Activated CD4-positive, alpha-beta T cell treated with anti-CD3 and anti-CD28 coated beads for 48 hours (primary cell): ENCODE measurements at regions not wholly inside any gene's neighbourhood (a gene's known extent, or its start where the extent isn't known, plus 50 kb on each side); places are given as distances from the start of the nearest gene placed in this dataset.
"Not testable (repeated sequence)": the region's sequence is repeated elsewhere in the genome, so short reads cannot be mapped to it uniquely, and the experiment has no call there.

Experiments
- DNase-seq: peaks from one replicate; pipeline ENCODE4 v3.0.0-alpha.2; 2020

- DNase-seq: no peak
Measured at GRCh38 chr6:156437121-156437879, 339.9 kb upstream of the ARID1B start.

GRCh38 chr6:156434795-156435190 lies 342.4 kb upstream of the ARID1B start:
- DNase-seq: no peak

DNA sequence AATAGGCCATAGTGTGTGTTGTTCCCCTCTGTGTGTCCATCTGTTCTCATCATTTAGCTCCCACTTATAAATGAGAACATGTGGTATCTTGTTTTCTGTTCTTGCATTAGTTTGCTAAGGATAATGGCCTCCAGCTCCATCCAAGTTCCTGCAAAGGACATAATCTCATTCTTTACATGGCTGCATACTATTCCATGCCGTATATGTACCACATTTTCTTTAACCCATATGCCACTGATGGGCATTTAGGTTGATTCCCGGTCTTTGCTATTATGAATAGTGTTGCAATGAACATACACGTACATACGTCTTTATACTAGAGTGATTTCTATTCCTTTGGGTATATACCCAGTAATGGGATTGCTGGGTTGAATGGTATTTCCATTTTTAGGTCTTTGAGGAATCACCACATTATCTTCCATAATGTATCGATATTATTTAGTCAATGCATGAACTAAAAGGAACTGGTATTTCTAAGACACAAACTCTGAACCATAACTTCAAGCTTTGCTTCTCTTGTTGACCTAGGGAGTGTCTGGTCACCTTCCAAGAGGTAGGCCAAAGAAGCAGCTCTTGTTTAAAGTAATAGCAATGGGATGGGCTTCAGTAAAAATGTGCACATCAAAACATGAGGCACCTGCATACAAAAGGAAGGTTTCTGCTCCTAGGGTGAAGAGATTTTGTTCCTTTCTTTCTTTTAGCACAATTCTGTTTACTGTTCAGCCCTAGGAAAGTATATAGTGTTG lies 343.0 kb upstream of the ARID1B start:
- DNase-seq: no peak

GRCh38 chr6:156432543-156432942 lies 344.6 kb upstream of the ARID1B start:
- no peak for DNase-seq

- DNase-seq: no peak
Measured at GRCh38 chr6:156430386-156430785, 346.8 kb upstream of the ARID1B start.

GRCh38 chr6:156427345-156427744 lies 349.8 kb upstream of the ARID1B start:
- peak; percentile 7 for DNase-seq

GRCh38 chr6:156425359-156426020 lies 351.7 kb upstream of the ARID1B start:
- no peak for DNase-seq

DNA sequence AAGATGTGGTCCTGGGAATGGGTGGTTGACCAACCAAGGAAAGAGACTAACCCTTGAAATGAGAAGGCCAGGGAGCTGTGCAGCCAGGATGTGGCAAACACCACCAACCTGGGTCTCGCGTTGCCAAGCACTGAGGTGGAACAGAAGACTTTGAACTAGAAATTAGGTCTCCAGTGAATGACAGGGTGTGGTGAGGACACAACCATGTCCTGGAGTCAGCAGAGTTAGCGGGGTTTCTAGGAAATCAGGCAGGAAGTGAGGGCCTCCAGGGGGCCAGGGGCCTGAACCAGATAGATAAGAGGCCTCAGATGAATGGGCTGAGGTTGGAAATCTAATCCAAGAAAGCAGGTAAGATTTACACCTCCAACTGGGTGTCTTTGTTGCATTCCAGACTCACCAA lies 353.3 kb upstream of the ARID1B start:
- DNase-seq: peak; percentile 25

DNA sequence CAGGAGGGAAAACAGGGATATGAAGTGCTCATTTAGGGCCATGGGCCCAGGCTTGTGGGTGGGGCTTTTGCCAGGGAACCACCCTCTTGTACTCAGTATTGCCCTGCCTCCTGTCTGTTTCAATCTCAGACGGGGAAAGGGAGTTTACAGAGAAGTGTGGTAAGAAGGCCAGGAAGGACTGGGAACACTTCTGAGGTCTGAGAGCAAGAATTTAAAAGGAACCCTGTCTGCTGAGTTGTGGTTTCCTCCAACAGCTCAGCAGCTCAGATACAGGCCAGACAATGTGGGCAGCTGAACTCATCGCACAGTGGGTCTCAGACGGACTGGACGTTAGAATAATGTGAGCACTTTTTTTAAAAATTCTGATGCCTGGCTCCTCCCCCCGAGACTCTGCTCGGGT lies 354.1 kb upstream of the ARID1B start:
- DNase-seq: no peak

DNA sequence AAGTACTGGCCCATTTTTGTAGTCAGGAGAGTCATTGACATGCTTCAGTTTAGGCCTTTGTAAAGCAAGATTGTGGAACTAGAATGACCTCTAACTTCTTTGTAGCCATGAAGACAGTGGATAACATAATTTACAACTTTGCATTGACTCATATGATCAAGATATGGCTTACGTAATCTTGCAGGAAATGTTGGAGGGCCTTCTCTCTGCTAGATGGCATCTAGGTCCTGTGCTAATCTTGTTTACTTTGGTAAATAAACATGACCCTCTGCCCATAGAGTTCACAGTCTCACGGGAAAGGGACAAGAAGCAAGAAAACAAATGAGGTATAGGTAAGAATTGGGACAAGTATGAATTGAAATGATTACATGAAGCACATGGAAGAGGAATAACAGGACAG lies 355.2 kb upstream of the ARID1B start:
- no peak for DNase-seq

- not testable (repeated sequence) for DNase-seq
Measured at GRCh38 chr6:156421301-156421700, 355.9 kb upstream of the ARID1B start.

GRCh38 chr6:156420172-156420993 lies 356.8 kb upstream of the ARID1B start:
- DNase-seq: no peak

DNA sequence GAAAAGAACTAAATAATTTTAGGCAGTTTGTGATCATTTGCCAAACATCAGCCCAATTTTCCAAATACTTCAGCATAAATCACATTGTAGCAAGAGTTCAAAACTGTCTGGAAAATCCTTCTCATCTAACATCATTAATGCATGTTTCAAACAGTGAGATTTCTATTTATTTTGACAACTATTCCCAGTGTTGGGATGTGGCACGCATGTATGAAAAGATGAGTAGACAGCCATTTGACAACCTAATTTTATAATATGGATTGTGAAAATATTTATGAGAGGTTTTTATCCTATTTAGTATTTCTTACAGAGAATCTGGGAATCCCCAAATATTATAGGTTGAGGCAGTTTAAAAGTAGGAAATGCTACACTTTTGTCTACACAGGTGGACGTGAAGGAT lies 357.6 kb upstream of the ARID1B start:
- no peak for DNase-seq

GRCh38 chr6:156418253-156418652 lies 358.9 kb upstream of the ARID1B start:
- DNase-seq: no peak

DNA sequence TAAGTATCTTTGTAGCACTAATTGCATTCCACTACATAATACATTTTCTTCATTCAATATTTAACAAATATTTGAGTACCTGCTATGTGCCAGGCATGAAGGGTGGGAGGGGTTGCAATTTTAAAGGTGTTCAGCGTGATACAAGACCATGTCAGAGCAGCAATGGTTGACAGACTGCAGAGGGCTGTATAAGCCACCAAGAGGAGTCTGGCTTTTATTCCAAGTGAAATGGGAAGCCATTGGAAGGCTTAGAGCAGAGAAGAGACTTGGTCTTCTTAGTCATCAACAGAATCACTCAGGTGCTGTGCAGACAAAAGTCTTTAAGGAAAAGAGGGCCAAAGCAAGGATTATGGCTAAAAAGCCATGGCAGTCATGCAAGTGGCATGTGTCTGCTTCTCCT lies 360.8 kb upstream of the ARID1B start:
- DNase-seq: no peak

DNA sequence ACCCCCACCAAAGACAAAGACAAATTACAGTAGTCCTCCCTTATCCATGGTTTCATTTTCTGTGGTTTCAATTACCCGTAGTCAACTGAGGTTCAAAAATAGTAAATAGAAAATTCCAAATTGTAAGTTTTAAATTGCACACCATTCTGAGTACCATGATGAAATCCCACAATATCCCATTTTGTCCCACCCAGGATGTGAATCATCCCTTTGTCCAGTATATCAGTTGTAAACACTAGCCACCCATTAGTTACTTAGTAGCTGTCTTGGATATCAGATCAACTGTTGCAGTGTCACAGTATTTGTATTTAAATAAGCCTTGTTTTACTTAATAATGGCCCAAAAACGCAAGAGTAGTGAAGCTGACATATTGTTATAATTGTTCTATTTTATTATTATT lies 364.0 kb upstream of the ARID1B start:
- no peak for DNase-seq

DNA sequence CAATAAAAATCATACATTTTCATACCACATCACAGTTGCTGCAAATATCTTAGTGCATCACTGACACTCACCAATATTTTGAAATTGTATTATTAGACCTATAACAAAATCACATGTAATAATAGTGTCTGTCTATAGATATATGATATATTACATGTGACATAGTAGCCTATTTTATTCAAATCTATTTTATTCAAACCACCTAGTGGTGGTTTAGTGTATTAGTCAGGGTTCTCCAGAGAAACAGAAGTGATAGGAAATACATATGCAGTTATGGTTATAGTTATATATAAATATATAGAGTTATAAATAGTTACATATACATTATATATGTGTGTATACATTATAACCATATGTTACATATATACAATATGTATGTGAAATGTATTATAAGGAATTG lies 366.5 kb upstream of the ARID1B start:
- DNase-seq: no peak

DNA sequence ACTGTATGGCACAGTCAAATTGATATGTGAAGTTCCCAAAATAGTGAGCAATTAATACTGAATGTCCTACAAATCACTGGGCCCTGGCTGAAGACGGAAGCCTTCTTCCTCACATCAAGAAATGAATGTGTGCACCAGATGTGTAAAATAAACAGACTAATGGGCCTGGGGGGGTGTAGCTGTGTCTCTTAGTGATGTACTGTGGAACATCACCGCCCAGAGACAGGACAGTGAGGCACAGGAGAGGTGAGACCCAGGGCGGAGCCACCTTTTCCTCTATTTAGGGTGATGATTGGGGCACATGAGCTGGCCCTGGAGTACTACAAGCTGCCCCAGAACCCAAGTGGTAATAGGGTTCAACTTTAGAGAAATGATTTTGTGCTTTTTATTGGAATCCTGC lies 368.5 kb upstream of the ARID1B start:
- no peak for DNase-seq

DNA sequence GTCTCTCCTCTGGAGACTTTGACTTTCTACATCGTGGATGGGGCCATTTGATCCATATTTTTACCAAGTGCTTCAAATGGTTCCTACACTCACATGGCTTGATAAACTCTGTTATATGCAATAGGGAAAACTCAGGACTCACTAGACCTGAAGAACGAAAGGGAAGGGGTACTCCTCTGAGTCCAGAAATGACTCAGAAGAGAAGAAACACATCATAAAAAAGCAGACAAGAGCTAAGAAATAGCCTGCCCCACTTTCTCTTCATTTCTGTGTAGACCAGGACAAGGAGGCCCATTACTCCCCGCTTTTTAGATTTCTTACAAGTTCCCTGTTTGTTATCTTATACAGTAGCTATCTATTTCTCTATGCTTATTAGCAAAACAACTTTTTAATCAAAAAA lies 369.8 kb upstream of the ARID1B start:
- DNase-seq: no peak

GRCh38 chr6:156406688-156407087 lies 370.5 kb upstream of the ARID1B start:
- DNase-seq: no peak

GRCh38 chr6:156406099-156406498 lies 371.1 kb upstream of the ARID1B start:
- no peak for DNase-seq

GRCh38 chr6:156402628-156403027 lies 374.6 kb upstream of the ARID1B start:
- no peak for DNase-seq

DNA sequence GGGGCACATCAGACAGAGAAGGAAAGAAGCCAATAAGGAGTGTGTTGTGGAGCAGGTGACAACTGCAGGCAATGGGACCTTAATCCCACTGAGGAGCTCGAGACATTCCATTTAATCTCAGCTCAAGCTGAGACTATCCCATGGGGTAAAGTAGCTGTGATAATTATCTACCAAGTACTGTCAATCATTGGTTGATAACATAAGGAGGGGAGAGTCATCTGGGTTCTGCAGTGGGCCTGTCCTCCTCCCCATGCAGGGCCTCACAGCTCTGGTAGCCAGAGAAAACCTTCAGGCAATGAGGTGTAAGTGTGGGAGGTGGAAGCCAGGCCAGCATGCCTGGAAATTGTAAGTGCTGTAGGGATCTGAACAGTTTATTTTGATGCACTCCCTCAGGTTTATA lies 375.0 kb upstream of the ARID1B start:
- no peak for DNase-seq
